K562 (cell line): ENCODE measurements at regions not wholly inside any gene's neighbourhood (a gene's known extent, or its start where the extent isn't known, plus 50 kb on each side); places are given as distances from the start of the nearest gene placed in this dataset.

Experiments
- ATAC-seq: fragments of 200-7000 bp; cut with Tn5 transposase; 3 replicates; pipeline ENCODE4 v1.9.1; 2020; ENCODE audit warnings: moderate library complexity
- BruUV-seq: library from RNA; stranded (reverse); fragments of 400-500 nt; replicated peaks from 2 replicates; lab custom pipeline; 2021; lab: Mats Ljungman, UMichigan
- CTCF ChIA-PET: fragments of 300-600 bp; formaldehyde crosslinking; extraction: SDS; loops from one replicate; lab custom pipeline; 2021; ENCODE audit warnings: low intra/inter-chr PET ratio; lab: Yijun Ruan, JAX
- POLR2A ChIA-PET: fragments of 300-600, 350-650 bp; sonication (Branson Sonifier 250); formaldehyde crosslinking; extraction: SDS; loops from one replicate; lab custom pipeline; 2021; ENCODE audit warnings: antibody characterized with exemption, inconsistent platforms; lab: Yijun Ruan, JAX
- DNase-seq, 4 experiments: peaks; one replicate each; pipeline versions ENCODE4 v3.0.0 to v3.0.0-alpha.2; 2011 to 2018; ENCODE audit warnings: low spot score in 3 of 4, mixed read lengths in 3 of 4; ENCODE audit errors: extremely low read depth in 1 of 4
- FAIRE-seq: peaks from 2 replicates; lab custom pipeline; 2011; peaks lifted over from hg19 to GRCh38; lab: Jason Lieb, UNC
- H2AFZ ChIP-seq: 2 replicates; pipeline ENCODE4 v1.6.0; 2011; ENCODE audit warnings: low read depth, low read length, control low read depth, inconsistent platforms
- H3K27ac ChIP-seq: fragments of 200-600 bp; 3 replicates; pipeline ENCODE4 v1.8.0; 2011; ENCODE audit warnings: low read depth, mild to moderate bottlenecking, control low read depth, inconsistent platforms, low read length, moderate library complexity, mixed read lengths; ENCODE audit errors: extremely low read depth
- H3K27me3 ChIP-seq, 2 experiments: fragments of 300-600 bp in 1 of 2; 2 replicates in 1 of 2; 3 replicates in 1 of 2; pipeline versions ENCODE4 v1.6.0 to v1.8.0; 2011; ENCODE audit warnings: inconsistent platforms in 2 of 2, low read length in 2 of 2, mild to moderate bottlenecking in 1 of 2, mixed read lengths in 1 of 2, moderate library complexity in 1 of 2; ENCODE audit not compliant: control insufficient read depth in 2 of 2, insufficient read depth in 2 of 2
- H3K36me3 ChIP-seq: fragments of 300-600 bp; 3 replicates; pipeline ENCODE4 v1.8.0; 2011; ENCODE audit warnings: mild to moderate bottlenecking, low read length, inconsistent platforms; ENCODE audit not compliant: control insufficient read depth, insufficient read depth
- H3K4me1 ChIP-seq, 2 experiments: fragments of 200-600 bp in 1 of 2; replicated peaks in 1 of 2; 2 replicates in 1 of 2; 3 replicates in 1 of 2; pipeline versions ENCODE4 v1.5.1 to v1.8.0; 2011; ENCODE audit warnings: inconsistent platforms in 2 of 2, low read length in 2 of 2, mild to moderate bottlenecking in 1 of 2, mixed read lengths in 1 of 2, moderate library complexity in 1 of 2; ENCODE audit not compliant: control insufficient read depth in 2 of 2, insufficient read depth in 2 of 2
- H3K4me2 ChIP-seq: 2 replicates; pipeline ENCODE4 v1.6.1; 2011; ENCODE audit warnings: low read length, control low read depth, inconsistent platforms, mixed read lengths; ENCODE audit not compliant: insufficient read depth
- H3K4me3 ChIP-seq: fragments of 200-600 bp; sonication (generic), shearing (Covaris generic); 2 replicates; pipeline ENCODE4 v1.5.1; 2016; ENCODE audit warnings: control low read depth, inconsistent platforms
- H3K79me2 ChIP-seq: fragments of 200-600 bp; 3 replicates; pipeline ENCODE4 v1.8.0; 2011; ENCODE audit warnings: low read length, inconsistent platforms; ENCODE audit not compliant: control insufficient read depth, insufficient read depth
- H3K9ac ChIP-seq, 2 experiments: 2 replicates each; pipeline versions ENCODE4 v1.6.0 to v1.6.1; 2011; ENCODE audit warnings: low read depth in 2 of 2, low read length in 2 of 2, control low read depth in 1 of 2, inconsistent platforms in 1 of 2, mild to moderate bottlenecking in 1 of 2, mixed read lengths in 1 of 2; ENCODE audit not compliant: insufficient read depth in 1 of 2
- H3K9me1 ChIP-seq: one replicate; pipeline ENCODE4 v1.6.0; 2011; ENCODE audit warnings: inconsistent platforms, mild to moderate bottlenecking, low read length, moderate library complexity; ENCODE audit not compliant: control insufficient read depth, insufficient read depth
- H3K9me3 ChIP-seq: replicated peaks from 2 replicates; pipeline ENCODE4 v1.5.1; 2011; ENCODE audit warnings: low read depth, low read length, inconsistent platforms; ENCODE audit not compliant: control insufficient read depth, insufficient read depth
- H4K20me1 ChIP-seq: replicated peaks from 2 replicates; pipeline ENCODE4 v1.6.1; 2011; ENCODE audit warnings: low read length, inconsistent platforms, mixed read lengths; ENCODE audit not compliant: control insufficient read depth, insufficient read depth
- CBX1 ChIP-seq: sonication (generic); IDR thresholded peaks from 2 replicates; pipeline ENCODE4 v1.6.1; 2016; ENCODE audit warnings: antibody characterized with exemption, low read depth, mild to moderate bottlenecking
- CBX5 ChIP-seq: IDR thresholded peaks from 2 replicates; pipeline ENCODE4 v1.6.1; 2014; ENCODE audit warnings: low read depth, borderline replicate concordance
- ETS2 ChIP-seq: IDR thresholded peaks from 2 replicates; pipeline ENCODE4 v1.6.1; 2016; ENCODE audit warnings: borderline replicate concordance, missing genetic modification characterization, mild to moderate bottlenecking, moderate library complexity, missing compliant biosample characterization; ENCODE audit not compliant: poor library complexity, severe bottlenecking
- HDGF ChIP-seq: fragments of 450-650 bp; IDR thresholded peaks from 2 replicates; pipeline ENCODE4 v1.6.1; 2016
- HINFP ChIP-seq: fragments of 450-650 bp; conservative IDR thresholded peaks from 2 replicates; pipeline ENCODE4 v1.6.1; 2016; ENCODE audit warnings: missing genetic modification characterization, low read depth, mild to moderate bottlenecking, control low read depth, missing compliant biosample characterization
- HNRNPLL ChIP-seq: fragments of 200-400 bp; formaldehyde crosslinking; IDR thresholded peaks from 2 replicates; pipeline ENCODE4 v1.6.1; 2017; ENCODE audit warnings: low read length, low read depth, mild to moderate bottlenecking; ENCODE audit not compliant: poor library complexity, severe bottlenecking
- MCM2 ChIP-seq: fragments of 450-650 bp; IDR thresholded peaks from 2 replicates; pipeline ENCODE4 v1.6.1; 2017; ENCODE audit warnings: low read depth, mild to moderate bottlenecking
- NFE2L1 ChIP-seq: fragments of 450-650 bp; IDR thresholded peaks from 2 replicates; pipeline ENCODE4 v1.6.1; 2016; ENCODE audit warnings: missing genetic modification characterization, low read depth, mild to moderate bottlenecking, missing compliant biosample characterization, moderate library complexity, borderline replicate concordance
- NRF1 ChIP-seq, 2 experiments: fragments of 450-650 bp; IDR thresholded peaks in 1 of 2; conservative IDR thresholded peaks in 1 of 2; 2 replicates each; pipeline ENCODE4 v1.6.1; 2014; ENCODE audit warnings: mild to moderate bottlenecking in 2 of 2
- PRPF4 ChIP-seq: fragments of 200-400 bp; formaldehyde crosslinking; IDR thresholded peaks from one replicate; pipeline ENCODE4 v1.6.1; 2017; ENCODE audit warnings: low read length, low read depth, mild to moderate bottlenecking; ENCODE audit not compliant: insufficient read depth, poor library complexity, severe bottlenecking
- RBFOX2 ChIP-seq: fragments of 200-400 bp; formaldehyde crosslinking; IDR thresholded peaks from 2 replicates; pipeline ENCODE4 v1.6.1; 2017; ENCODE audit warnings: low read depth, mild to moderate bottlenecking, low read length, moderate library complexity
- SNRNP70 ChIP-seq: fragments of 200-400 bp; formaldehyde crosslinking; optimal IDR thresholded peaks from 2 replicates; pipeline ENCODE3; 2017; ENCODE audit warnings: low read depth, low read length
- SRSF7 ChIP-seq: fragments of 200-400 bp; formaldehyde crosslinking; optimal IDR thresholded peaks from 2 replicates; pipeline ENCODE3; 2017; ENCODE audit warnings: mild to moderate bottlenecking, low read depth, low read length
- THRAP3 ChIP-seq: fragments of 450-650 bp; IDR thresholded peaks from 2 replicates; pipeline ENCODE4 v1.6.1; 2016; ENCODE audit warnings: mild to moderate bottlenecking, inconsistent platforms, borderline replicate concordance
- ZNF695 ChIP-seq: fragments of 450-650 bp; formaldehyde crosslinking; IDR thresholded peaks from 2 replicates; pipeline ENCODE4 v1.4.0; 2020; ENCODE audit warnings: mild to moderate bottlenecking, moderate library complexity
- ZNF778 ChIP-seq: fragments of 450-650 bp; formaldehyde crosslinking; IDR thresholded peaks from 2 replicates; pipeline ENCODE4 v1.4.0; 2020; ENCODE audit warnings: mild to moderate bottlenecking, moderate library complexity
- WGBS: fragments of 100-300 bp; shearing (Covaris generic); methylation state at CpG from one replicate; pipeline ENCODE4 v1.1.6; 2016; ENCODE audit warnings: low coverage, mixed read lengths; ENCODE audit not compliant: insufficient coverage; ENCODE audit errors: missing lambda C conversion rate; 5-methylcytosine and 5-hydroxymethylcytosine counted together
- in situ Hi-C: fragments of 300-500 bp; cut with MboI; formaldehyde crosslinking; loops from 4 replicates; pipeline ENCODE4 v1.15.0; 2018; ENCODE audit warnings: inconsistent platforms, mixed read lengths
- intact Hi-C: fragments of 100-400 bp; cut with micrococcal nuclease; formaldehyde crosslinking; loops from 2 replicates; pipeline ENCODE4 v1.14.2; 2022

GRCh38 chr7:118028226-118028625, 155.0 kb upstream of the CTTNBP2 start:
- Histone ChIP-seq H3K36me3 (no peaks in the 10 kb centered on the region), H3K9ac (no peak overlapping the region), H3K27me3 (no peaks in the 10 kb centered on the region), H3K4me3 (no peak overlapping the region), H3K4me2 (no peak overlapping the region), H4K20me1 (no peaks in the 10 kb centered on the region)
- ATAC-seq: no peak
- 3% methylated on average over 5 of the region's 5 CpGs for WGBS
- TF ChIP-seq MCM2 (no peak), THRAP3 (no peak), ZNF695 (CRISPR knock-in tag) (no peak), ZNF778 (CRISPR knock-in tag) (no peak), HINFP (no peak), ETS2 (tag) (no peak), RBFOX2 (no peak), HDGF (no peak), CBX1 (no peak), PRPF4 (no peak), SNRNP70 (no peak), HNRNPLL (no peak), NRF1 (conservative IDR thresholded peaks at IDR 0.05 in 1 of 2, IDR thresholded peaks at IDR 0.05 in 1 of 2) (no peak), NFE2L1 (tag) (no peak), SRSF7 (no peak), CBX5 (no peak)
- TF ChIP-seq, all 486 proteins: peak for 0
- H3K9me3 ChIP-seq: no peaks in the 10 kb centered on the region
- DNase-seq: no peak
- no peak overlapping the region for H2AFZ ChIP-seq
- no peak overlapping the region for H3K27ac ChIP-seq
- FAIRE-seq: no peak
- intact Hi-C loops (no loop called here), in situ Hi-C loops (no loop called here)
- POLR2A ChIA-PET: no interaction called here
- CTCF ChIA-PET: no interaction called here
- no peaks in the 10 kb centered on the region for H3K9me1 ChIP-seq
- no TSS peak for BruUV-seq
- no peaks in the 10 kb centered on the region for H3K79me2 ChIP-seq
- H3K4me1 ChIP-seq: no peaks in the 10 kb centered on the region
